GM10266 (cell line): ENCODE measurements at regions not wholly inside any gene's neighbourhood (a gene's known extent, or its start where the extent isn't known, plus 50 kb on each side); places are given as distances from the start of the nearest gene placed in this dataset.

Experiments used
- DNase-seq: peaks from one replicate; pipeline ENCODE4 v3.0.0; 2012; ENCODE audit errors: extremely low spot score
- CTCF ChIP-seq: IDR thresholded peaks from 2 replicates; pipeline ENCODE4 v1.5.1; 2012; ENCODE audit warnings: mild to moderate bottlenecking, low read depth; ENCODE audit not compliant: control insufficient read depth, insufficient read depth; ENCODE audit errors: missing control alignments

GRCh38 chr16:22665048-22665797 is 148.7 kb upstream of the HS3ST2 start:
- no peak for TF ChIP-seq CTCF
- no peak for DNase-seq

GRCh38 chr16:22665803-22666202 is 148.2 kb upstream of the HS3ST2 start:
- DNase-seq, result no peak
- TF ChIP-seq CTCF, result no peak

GRCh38 chr16:22668318-22668717 is 145.6 kb upstream of the HS3ST2 start:
- no peak for TF ChIP-seq CTCF
- no peak for DNase-seq

- no peak for DNase-seq
- TF ChIP-seq CTCF, result no peak
Measured at GRCh38 chr16:22670044-22670536, 143.9 kb upstream of the HS3ST2 start.

- TF ChIP-seq CTCF, result no peak
- DNase-seq, result peak; percentile 66
Measured at GRCh38 chr16:22670551-22671041, 143.4 kb upstream of the HS3ST2 start.

GRCh38 chr16:22671301-22672076 is 142.5 kb upstream of the HS3ST2 start:
- DNase-seq, result no peak
- no peak for TF ChIP-seq CTCF

GRCh38 chr16:22672830-22673210 is 141.1 kb upstream of the HS3ST2 start:
- no peak for TF ChIP-seq CTCF
- no peak for DNase-seq
